ENCODE measurements at regions not wholly inside any gene's neighbourhood (a gene's known extent, or its start where the extent isn't known, plus 50 kb on each side); places are given as distances from the start of the nearest gene placed in this dataset.

DNA sequence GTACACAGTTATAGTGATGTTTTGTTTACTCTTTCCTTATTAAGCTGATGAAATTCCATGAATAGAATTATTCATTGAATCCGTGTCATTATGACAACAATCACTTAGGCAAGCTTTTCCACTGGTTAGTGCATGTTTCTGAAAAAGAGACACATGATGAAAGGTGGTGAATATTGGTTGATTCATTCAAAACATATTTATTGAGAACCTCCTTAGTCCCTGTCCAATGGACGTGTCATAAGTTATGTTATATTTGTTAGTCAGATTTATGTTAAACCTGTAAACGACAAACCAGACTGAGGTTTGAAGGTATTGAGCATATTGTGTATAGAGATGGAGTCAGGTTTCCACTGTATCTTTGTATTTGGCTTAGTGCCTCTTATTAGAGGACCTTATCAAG is 1888.9 kb upstream of the CDH6 start (continued):
- TF ChIP-seq, protein P1, sequence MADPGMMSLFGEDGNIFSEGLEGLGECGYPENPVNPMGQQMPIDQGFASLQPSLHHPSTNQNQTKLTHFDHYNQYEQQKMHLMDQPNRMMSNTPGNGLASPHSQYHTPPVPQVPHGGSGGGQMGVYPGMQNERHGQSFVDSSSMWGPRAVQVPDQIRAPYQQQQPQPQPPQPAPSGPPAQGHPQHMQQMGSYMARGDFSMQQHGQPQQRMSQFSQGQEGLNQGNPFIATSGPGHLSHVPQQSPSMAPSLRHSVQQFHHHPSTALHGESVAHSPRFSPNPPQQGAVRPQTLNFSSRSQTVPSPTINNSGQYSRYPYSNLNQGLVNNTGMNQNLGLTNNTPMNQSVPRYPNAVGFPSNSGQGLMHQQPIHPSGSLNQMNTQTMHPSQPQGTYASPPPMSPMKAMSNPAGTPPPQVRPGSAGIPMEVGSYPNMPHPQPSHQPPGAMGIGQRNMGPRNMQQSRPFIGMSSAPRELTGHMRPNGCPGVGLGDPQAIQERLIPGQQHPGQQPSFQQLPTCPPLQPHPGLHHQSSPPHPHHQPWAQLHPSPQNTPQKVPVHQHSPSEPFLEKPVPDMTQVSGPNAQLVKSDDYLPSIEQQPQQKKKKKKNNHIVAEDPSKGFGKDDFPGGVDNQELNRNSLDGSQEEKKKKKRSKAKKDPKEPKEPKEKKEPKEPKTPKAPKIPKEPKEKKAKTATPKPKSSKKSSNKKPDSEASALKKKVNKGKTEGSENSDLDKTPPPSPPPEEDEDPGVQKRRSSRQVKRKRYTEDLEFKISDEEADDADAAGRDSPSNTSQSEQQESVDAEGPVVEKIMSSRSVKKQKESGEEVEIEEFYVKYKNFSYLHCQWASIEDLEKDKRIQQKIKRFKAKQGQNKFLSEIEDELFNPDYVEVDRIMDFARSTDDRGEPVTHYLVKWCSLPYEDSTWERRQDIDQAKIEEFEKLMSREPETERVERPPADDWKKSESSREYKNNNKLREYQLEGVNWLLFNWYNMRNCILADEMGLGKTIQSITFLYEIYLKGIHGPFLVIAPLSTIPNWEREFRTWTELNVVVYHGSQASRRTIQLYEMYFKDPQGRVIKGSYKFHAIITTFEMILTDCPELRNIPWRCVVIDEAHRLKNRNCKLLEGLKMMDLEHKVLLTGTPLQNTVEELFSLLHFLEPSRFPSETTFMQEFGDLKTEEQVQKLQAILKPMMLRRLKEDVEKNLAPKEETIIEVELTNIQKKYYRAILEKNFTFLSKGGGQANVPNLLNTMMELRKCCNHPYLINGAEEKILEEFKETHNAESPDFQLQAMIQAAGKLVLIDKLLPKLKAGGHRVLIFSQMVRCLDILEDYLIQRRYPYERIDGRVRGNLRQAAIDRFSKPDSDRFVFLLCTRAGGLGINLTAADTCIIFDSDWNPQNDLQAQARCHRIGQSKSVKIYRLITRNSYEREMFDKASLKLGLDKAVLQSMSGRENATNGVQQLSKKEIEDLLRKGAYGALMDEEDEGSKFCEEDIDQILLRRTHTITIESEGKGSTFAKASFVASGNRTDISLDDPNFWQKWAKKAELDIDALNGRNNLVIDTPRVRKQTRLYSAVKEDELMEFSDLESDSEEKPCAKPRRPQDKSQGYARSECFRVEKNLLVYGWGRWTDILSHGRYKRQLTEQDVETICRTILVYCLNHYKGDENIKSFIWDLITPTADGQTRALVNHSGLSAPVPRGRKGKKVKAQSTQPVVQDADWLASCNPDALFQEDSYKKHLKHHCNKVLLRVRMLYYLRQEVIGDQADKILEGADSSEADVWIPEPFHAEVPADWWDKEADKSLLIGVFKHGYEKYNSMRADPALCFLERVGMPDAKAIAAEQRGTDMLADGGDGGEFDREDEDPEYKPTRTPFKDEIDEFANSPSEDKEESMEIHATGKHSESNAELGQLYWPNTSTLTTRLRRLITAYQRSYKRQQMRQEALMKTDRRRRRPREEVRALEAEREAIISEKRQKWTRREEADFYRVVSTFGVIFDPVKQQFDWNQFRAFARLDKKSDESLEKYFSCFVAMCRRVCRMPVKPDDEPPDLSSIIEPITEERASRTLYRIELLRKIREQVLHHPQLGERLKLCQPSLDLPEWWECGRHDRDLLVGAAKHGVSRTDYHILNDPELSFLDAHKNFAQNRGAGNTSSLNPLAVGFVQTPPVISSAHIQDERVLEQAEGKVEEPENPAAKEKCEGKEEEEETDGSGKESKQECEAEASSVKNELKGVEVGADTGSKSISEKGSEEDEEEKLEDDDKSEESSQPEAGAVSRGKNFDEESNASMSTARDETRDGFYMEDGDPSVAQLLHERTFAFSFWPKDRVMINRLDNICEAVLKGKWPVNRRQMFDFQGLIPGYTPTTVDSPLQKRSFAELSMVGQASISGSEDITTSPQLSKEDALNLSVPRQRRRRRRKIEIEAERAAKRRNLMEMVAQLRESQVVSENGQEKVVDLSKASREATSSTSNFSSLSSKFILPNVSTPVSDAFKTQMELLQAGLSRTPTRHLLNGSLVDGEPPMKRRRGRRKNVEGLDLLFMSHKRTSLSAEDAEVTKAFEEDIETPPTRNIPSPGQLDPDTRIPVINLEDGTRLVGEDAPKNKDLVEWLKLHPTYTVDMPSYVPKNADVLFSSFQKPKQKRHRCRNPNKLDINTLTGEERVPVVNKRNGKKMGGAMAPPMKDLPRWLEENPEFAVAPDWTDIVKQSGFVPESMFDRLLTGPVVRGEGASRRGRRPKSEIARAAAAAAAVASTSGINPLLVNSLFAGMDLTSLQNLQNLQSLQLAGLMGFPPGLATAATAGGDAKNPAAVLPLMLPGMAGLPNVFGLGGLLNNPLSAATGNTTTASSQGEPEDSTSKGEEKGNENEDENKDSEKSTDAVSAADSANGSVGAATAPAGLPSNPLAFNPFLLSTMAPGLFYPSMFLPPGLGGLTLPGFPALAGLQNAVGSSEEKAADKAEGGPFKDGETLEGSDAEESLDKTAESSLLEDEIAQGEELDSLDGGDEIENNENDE (IDR thresholded peaks at IDR 0.05; ENCODE audit: insufficient replicate concordance, low read length): no peak
- TF ChIP-seq BRCA1 (IDR thresholded peaks at IDR 0.05; ENCODE audit: low read depth, low read length): no peak
- TF ChIP-seq CBX8 (IDR thresholded peaks at IDR 0.05; ENCODE audit: borderline replicate concordance, low read depth, low read length): no peak
- no peak for TF ChIP-seq CHD2 (IDR thresholded peaks at IDR 0.05; ENCODE audit: low read length)
- TF ChIP-seq POLR2A (IDR thresholded peaks at IDR 0.05; ENCODE audit: control extremely low read depth in 1 of 2, low read depth in 2 of 2, low read length in 2 of 2): no peak
- TF ChIP-seq SUZ12 (IDR thresholded peaks at IDR 0.05; ENCODE audit: low read length): no peak
- no peak for TF ChIP-seq TAF7 (optimal IDR thresholded peaks at IDR 0.05; ENCODE audit: borderline replicate concordance, low read depth, low read length)
- no peak for TF ChIP-seq SAP30 (IDR thresholded peaks at IDR 0.05; ENCODE audit: insufficient read depth, insufficient replicate concordance, low read length)
- TF ChIP-seq SP4 (IDR thresholded peaks at IDR 0.05; ENCODE audit: low read length): no peak

Data from H1 (cell line).